SJCRH30 (cell line): ENCODE measurements at regions not wholly inside any gene's neighbourhood (a gene's known extent, or its start where the extent isn't known, plus 50 kb on each side); places are given as distances from the start of the nearest gene placed in this dataset.

Experiments
- DNase-seq, 2 experiments: peaks; one replicate each; pipeline ENCODE4 v3.0.0-alpha.2; 2015 to 2020
- H3K27ac ChIP-seq: fragments of 250-450 bp; sonication (Bioruptor Pico); 2 replicates; pipeline ENCODE4 v1.5.1; 2020; ENCODE audit warnings: mild to moderate bottlenecking, moderate library complexity
- H3K27me3 ChIP-seq: fragments of 250-450 bp; sonication (Bioruptor Pico); 2 replicates; pipeline ENCODE4 v1.5.1; 2020; ENCODE audit warnings: mild to moderate bottlenecking, moderate library complexity
- H3K36me3 ChIP-seq: fragments of 250-450 bp; sonication (Bioruptor Pico); 2 replicates; pipeline ENCODE4 v1.5.1; 2020; ENCODE audit warnings: mild to moderate bottlenecking, moderate library complexity
- H3K4me1 ChIP-seq: fragments of 250-450 bp; sonication (Bioruptor Pico); 2 replicates; pipeline ENCODE4 v1.5.1; 2020; ENCODE audit warnings: mild to moderate bottlenecking, moderate library complexity
- H3K4me3 ChIP-seq: fragments of 250-450 bp; sonication (Bioruptor Pico); 2 replicates; pipeline ENCODE4 v1.5.1; 2020; ENCODE audit warnings: mild to moderate bottlenecking, moderate library complexity
- H3K9me3 ChIP-seq: fragments of 250-450 bp; sonication (Bioruptor Pico); replicated peaks from 2 replicates; pipeline ENCODE4 v1.5.1; 2020; ENCODE audit warnings: mild to moderate bottlenecking, moderate library complexity

- no peaks in the 10 kb centered on the region for H3K9me3 ChIP-seq
- no peak overlapping the region for H3K27ac ChIP-seq
- no peak for DNase-seq
- H3K36me3 ChIP-seq: no peaks in the 10 kb centered on the region
- H3K4me3 ChIP-seq: no peak overlapping the region
- H3K4me1 ChIP-seq: peaks cover 28% of the 10 kb centered on the region
- no peaks in the 10 kb centered on the region for H3K27me3 ChIP-seq
These were observed 133.1 kb downstream of the DIPK2A start for GRCh38 chr3:144104679-144105078.

GRCh38 chr3:144105542-144105941 is 133.9 kb downstream of the DIPK2A start:
- H3K9me3 ChIP-seq: no peaks in the 10 kb centered on the region
- DNase-seq: no peak
- H3K27ac ChIP-seq: no peak overlapping the region
- H3K4me3 ChIP-seq: no peak overlapping the region
- H3K36me3 ChIP-seq: no peaks in the 10 kb centered on the region
- H3K4me1 ChIP-seq: peaks cover 28% of the 10 kb centered on the region
- H3K27me3 ChIP-seq: no peaks in the 10 kb centered on the region

DNA sequence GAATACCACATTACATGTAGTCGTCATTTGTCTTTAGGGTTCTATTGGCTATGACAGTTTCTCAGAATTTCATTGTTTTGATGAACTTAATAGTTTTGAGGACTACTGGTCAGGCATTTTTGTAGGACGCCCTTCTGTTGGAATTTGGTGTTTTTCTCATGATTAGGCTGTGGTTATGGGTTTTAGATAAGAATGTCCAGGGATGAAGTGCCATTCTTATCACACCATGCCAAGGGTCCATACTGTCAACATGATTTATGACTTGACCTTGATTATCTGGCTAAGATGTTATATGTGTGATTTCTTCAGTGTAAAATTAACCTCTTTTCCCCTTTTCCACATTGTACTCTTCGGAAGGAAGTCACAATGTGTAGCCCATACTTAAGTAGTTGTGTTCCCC is 135.3 kb downstream of the DIPK2A start:
- no peak overlapping the region for H3K4me3 ChIP-seq
- peaks cover 28% of the 10 kb centered on the region for H3K4me1 ChIP-seq
- no peak for DNase-seq
- peak overlapping the region; percentile 78; the same call in 1 of the 2 replicates for H3K27ac ChIP-seq
- H3K9me3 ChIP-seq: no peaks in the 10 kb centered on the region
- H3K36me3 ChIP-seq: no peaks in the 10 kb centered on the region
- H3K27me3 ChIP-seq: no peaks in the 10 kb centered on the region

DNA sequence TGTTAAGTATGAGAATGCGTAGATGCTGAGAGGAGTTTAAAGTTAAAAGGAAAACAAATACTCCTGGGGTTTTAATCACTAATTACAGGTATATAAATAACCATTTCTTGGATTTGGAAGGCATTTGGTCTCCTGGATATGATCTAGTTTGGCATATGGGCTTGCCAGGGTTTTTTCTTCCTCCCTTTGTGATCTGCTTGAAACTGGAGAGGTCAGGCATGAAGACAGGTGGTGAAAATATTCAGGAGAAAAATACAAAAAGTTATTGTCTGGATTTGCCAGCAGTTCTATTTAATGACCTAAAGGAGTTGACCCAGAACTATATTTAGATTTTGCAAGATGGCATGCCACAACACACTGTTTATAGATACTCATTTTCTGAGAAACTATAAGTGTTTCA is 136.3 kb downstream of the DIPK2A start:
- Histone ChIP-seq H3K4me3 (no peak overlapping the region), H3K4me1 (peaks cover 28% of the 10 kb centered on the region), H3K36me3 (no peaks in the 10 kb centered on the region), H3K9me3 (no peaks in the 10 kb centered on the region), H3K27me3 (no peaks in the 10 kb centered on the region), H3K27ac (peak overlapping the region; percentile 78)
- peak; percentile 62 to 87 for DNase-seq

- H3K4me1 ChIP-seq: peaks cover 27% of the 10 kb centered on the region
- no peaks in the 10 kb centered on the region for H3K27me3 ChIP-seq
- H3K4me3 ChIP-seq: no peak overlapping the region
- H3K36me3 ChIP-seq: no peaks in the 10 kb centered on the region
- H3K27ac ChIP-seq: no peak overlapping the region
- no peak for DNase-seq
- H3K9me3 ChIP-seq: no peaks in the 10 kb centered on the region; the same call in 1 of the 2 replicates
These were observed 138.3 kb downstream of the DIPK2A start for GRCh38 chr3:144109944-144110343.

- no peaks in the 10 kb centered on the region; the same call in 1 of the 2 replicates for H3K9me3 ChIP-seq
These were observed 140.4 kb downstream of the DIPK2A start for GRCh38 chr3:144112036-144112435.

DNA sequence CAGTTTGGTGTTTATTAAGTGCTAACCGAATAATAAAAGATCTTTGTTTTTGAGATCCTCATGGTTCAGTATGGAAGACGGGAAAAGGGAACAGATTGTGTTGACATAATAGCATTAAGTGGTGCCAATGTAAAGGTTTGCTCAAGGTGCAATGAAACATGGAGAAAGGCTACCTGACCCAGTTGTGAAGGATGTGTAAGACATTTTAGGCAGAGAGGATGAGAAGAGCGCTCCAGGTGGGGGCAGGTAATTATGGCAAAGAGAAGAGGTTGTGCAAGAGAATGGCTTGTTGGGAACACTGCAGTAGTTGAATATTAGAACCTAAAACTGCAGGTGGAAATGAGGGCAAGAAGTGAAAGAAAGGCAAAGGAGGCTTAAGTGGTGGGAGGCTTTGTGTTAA is 140.8 kb downstream of the DIPK2A start:
- H3K4me1 ChIP-seq: peaks cover 24% of the 10 kb centered on the region
- H3K27ac ChIP-seq: no peak overlapping the region
- H3K36me3 ChIP-seq: no peaks in the 10 kb centered on the region
- DNase-seq: no peak
- no peaks in the 10 kb centered on the region for H3K27me3 ChIP-seq
- H3K9me3 ChIP-seq: no peaks in the 10 kb centered on the region; the same call in 1 of the 2 replicates
- no peak overlapping the region for H3K4me3 ChIP-seq

More at GRCh38 chr3:144112036-144112435, 140.4 kb downstream of the DIPK2A start:
- peaks cover 28% of the 10 kb centered on the region for H3K4me1 ChIP-seq
- no peaks in the 10 kb centered on the region for H3K27me3 ChIP-seq
- no peak overlapping the region for H3K4me3 ChIP-seq
- H3K27ac ChIP-seq: no peak overlapping the region
- no peaks in the 10 kb centered on the region for H3K36me3 ChIP-seq
- no peak for DNase-seq

DNA sequence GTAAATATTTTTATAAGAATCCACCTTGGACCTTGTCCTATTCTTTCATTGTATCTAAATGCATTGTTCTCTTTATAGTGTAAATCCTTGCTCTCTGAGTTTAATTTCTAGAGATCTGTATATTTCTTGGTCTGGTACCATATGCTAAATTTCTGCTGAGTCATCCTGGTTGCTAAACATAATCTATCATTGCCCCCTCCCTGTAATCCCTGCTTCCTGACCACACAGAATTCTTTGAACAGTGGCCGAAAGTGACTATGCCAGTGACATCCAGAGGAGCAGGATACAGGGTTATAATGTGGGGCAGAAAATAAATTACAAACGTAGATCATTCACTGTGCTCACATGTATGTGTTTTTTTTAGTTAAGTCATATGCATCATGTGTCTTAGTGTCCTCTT is 143.1 kb downstream of the DIPK2A start:
- Histone ChIP-seq H3K4me1 (peaks cover 13% of the 10 kb centered on the region), H3K36me3 (no peaks in the 10 kb centered on the region), H3K9me3 (peaks cover 3% of the 10 kb centered on the region), H3K27me3 (no peaks in the 10 kb centered on the region), H3K4me3 (no peak overlapping the region), H3K27ac (peak overlapping the region; percentile 33; the same call in 1 of the 2 replicates)
- peak; percentile 20 to 59 for DNase-seq

GRCh38 chr3:144119633-144120032 is 148.0 kb downstream of the DIPK2A start:
- H3K27me3 ChIP-seq: no peaks in the 10 kb centered on the region
- peaks cover 9% of the 10 kb centered on the region for H3K4me1 ChIP-seq
- H3K9me3 ChIP-seq: peaks cover 3% of the 10 kb centered on the region
- H3K36me3 ChIP-seq: no peaks in the 10 kb centered on the region
- H3K4me3 ChIP-seq: no peak overlapping the region
- DNase-seq: no peak
- no peak overlapping the region for H3K27ac ChIP-seq

GRCh38 chr3:144121661-144122060 is 150.0 kb downstream of the DIPK2A start:
- no peaks in the 10 kb centered on the region for H3K36me3 ChIP-seq
- no peaks in the 10 kb centered on the region for H3K27me3 ChIP-seq
- DNase-seq: no peak
- peaks cover 3% of the 10 kb centered on the region; the same call in 1 of the 2 replicates for H3K9me3 ChIP-seq
- H3K27ac ChIP-seq: no peak overlapping the region
- H3K4me1 ChIP-seq: no peaks in the 10 kb centered on the region
- H3K4me3 ChIP-seq: no peak overlapping the region

- no peak overlapping the region for H3K27ac ChIP-seq
- no peak for DNase-seq
- no peaks in the 10 kb centered on the region for H3K27me3 ChIP-seq
- peaks cover 31% of the 10 kb centered on the region for H3K4me1 ChIP-seq
- peaks cover 3% of the 10 kb centered on the region; the same call in 1 of the 2 replicates for H3K9me3 ChIP-seq
- H3K36me3 ChIP-seq: no peaks in the 10 kb centered on the region
- H3K4me3 ChIP-seq: no peak overlapping the region
These were observed 155.4 kb downstream of the DIPK2A start for GRCh38 chr3:144127014-144127413.

DNA sequence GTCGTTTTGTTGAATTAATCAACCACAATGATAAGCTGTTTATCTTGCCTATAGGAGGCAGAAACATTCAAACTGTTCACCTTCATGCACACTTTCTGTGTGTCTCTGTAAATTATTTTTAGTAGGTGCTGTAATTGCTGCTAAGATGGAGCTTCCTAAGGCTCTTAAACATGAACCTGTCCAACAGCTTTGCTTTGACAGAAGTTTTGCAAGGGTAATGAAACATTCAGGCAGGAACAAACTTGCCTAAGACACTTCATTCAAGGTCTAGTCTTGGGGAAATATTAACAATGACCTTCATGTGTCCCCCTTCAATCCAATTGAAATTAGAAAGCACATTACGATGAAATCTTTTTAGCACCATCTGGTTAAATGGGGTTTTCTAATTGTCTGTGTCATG is 156.1 kb downstream of the DIPK2A start:
- no peaks in the 10 kb centered on the region for H3K27me3 ChIP-seq
- H3K4me1 ChIP-seq: peaks cover 31% of the 10 kb centered on the region
- H3K27ac ChIP-seq: no peak overlapping the region; the same call in 1 of the 2 replicates
- no peak for DNase-seq
- H3K36me3 ChIP-seq: no peaks in the 10 kb centered on the region
- no peak overlapping the region for H3K4me3 ChIP-seq
- peaks cover 3% of the 10 kb centered on the region; the same call in 1 of the 2 replicates for H3K9me3 ChIP-seq

- Histone ChIP-seq H3K4me1 (peaks cover 31% of the 10 kb centered on the region), H3K27me3 (no peaks in the 10 kb centered on the region), H3K27ac (peak overlapping the region; percentile 72), H3K4me3 (no peak overlapping the region), H3K36me3 (no peaks in the 10 kb centered on the region), H3K9me3 (peaks cover 3% of the 10 kb centered on the region; the same call in 1 of the 2 replicates)
- DNase-seq: peak in 1 of 2 experiments; percentile 39
These were observed 156.7 kb downstream of the DIPK2A start for GRCh38 chr3:144128108-144128892.

DNA sequence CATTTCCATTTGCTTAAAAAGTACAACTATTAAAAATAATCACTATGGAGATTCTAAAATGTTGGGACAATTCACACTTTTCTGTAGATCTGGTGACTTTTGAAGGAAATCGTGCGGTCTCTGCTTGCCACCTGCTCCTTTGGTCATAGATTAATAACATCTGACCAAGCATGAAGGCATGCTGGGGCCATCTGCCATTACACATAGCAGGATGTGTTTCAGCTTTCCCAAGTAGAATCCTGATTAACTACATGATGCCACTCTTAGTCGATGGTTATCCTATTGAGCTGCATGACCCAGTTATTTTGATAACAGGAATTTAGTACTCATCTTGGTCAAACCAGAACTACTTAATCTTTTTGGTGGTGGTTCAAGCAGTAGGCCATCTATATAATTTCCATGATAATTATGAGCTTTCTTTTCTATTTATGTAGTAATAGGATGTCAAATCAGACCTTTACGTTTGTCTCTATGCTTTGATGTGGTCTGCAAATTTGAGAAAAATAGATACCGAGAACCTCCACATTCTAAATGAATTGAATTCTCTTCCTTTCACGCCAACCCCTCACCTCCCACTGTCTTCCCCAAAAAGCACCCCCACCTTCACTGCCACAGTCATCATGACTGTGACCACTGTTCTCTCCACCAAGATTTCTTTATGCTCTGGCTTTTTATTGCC is 158.1 kb downstream of the DIPK2A start:
- Histone ChIP-seq H3K9me3 (peaks cover 3% of the 10 kb centered on the region; the same call in 1 of the 2 replicates), H3K36me3 (no peaks in the 10 kb centered on the region), H3K4me3 (no peak overlapping the region), H3K27ac (peak overlapping the region; percentile 72), H3K4me1 (peaks cover 31% of the 10 kb centered on the region), H3K27me3 (no peaks in the 10 kb centered on the region)
- DNase-seq: peak; percentile 54 to 63

DNA sequence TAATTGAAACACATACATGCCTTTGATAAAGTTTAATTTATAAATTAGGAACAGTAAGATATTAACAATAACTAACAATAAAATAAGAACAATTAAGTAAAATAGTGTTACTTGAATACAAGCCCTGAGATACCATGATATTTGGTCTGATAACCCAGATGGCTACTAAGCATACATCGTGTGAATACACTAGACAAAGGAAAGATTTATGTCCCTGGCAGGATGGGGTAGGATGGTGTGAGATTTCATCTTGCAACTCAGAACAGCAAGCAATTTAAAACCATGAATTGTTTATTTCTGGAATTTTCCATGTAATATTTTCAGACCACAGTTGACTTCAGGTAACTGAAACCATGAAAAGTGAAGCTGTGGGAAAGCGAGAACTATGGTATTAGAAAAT is 169.5 kb downstream of the DIPK2A start:
- no peaks in the 10 kb centered on the region for H3K9me3 ChIP-seq
- H3K36me3 ChIP-seq: no peaks in the 10 kb centered on the region
- DNase-seq: no peak
- no peak overlapping the region for H3K4me3 ChIP-seq
- H3K4me1 ChIP-seq: no peaks in the 10 kb centered on the region
- H3K27me3 ChIP-seq: no peaks in the 10 kb centered on the region
- no peak overlapping the region for H3K27ac ChIP-seq
